HepG2 (cell line): ENCODE measurements at regions not wholly inside any gene's neighbourhood (a gene's known extent, or its start where the extent isn't known, plus 50 kb on each side); places are given as distances from the start of the nearest gene placed in this dataset.

ENCODE experiments used
- ATAC-seq: fragments of 200-7000 bp; cut with Tn5 transposase; 3 replicates; pipeline ENCODE4 v1.9.1; 2020; ENCODE audit warnings: mild to moderate bottlenecking, moderate library complexity
- BruUV-seq: library from RNA; stranded (reverse); fragments of 400-500 nt; replicated peaks from 2 replicates; lab custom pipeline; 2021; lab: Mats Ljungman, UMichigan
- CTCF ChIA-PET: fragments of 300-600 bp; formaldehyde crosslinking; extraction: SDS; loops from one replicate; lab custom pipeline; 2021; ENCODE audit warnings: low total read pairs, inconsistent platforms, low intra/inter-chr PET ratio; lab: Yijun Ruan, JAX
- POLR2A ChIA-PET: fragments of 350-600 bp; sonication (Branson Sonifier 250); formaldehyde crosslinking; loops from one replicate; lab custom pipeline; 2020; ENCODE audit warnings: antibody characterized with exemption, inconsistent platforms; lab: Yijun Ruan, JAX
- DNase-seq: peaks from one replicate; pipeline ENCODE4 v3.0.0-alpha.2; 2015; ENCODE audit warnings: low spot score
- FAIRE-seq: peaks from 3 replicates; lab custom pipeline; 2011; peaks lifted over from hg19 to GRCh38; lab: Jason Lieb, UNC
- H2AFZ ChIP-seq: one replicate; pipeline ENCODE4 v1.6.1; 2011; ENCODE audit warnings: low read length, inconsistent platforms
- H3K27ac ChIP-seq: fragments of 300-600 bp; 3 replicates; pipeline ENCODE4 v1.8.0; 2011; ENCODE audit warnings: mixed run types, mild to moderate bottlenecking, mixed read lengths, low read length, inconsistent platforms; ENCODE audit not compliant: insufficient read depth; ENCODE audit errors: extremely low read length
- H3K27me3 ChIP-seq, 2 experiments: fragments of 200-600 bp in 1 of 2; 2 replicates in 1 of 2; 3 replicates in 1 of 2; pipeline versions ENCODE4 v1.6.0 to v1.8.0; 2011; ENCODE audit warnings: low read length in 2 of 2, mild to moderate bottlenecking in 2 of 2, moderate library complexity in 2 of 2, inconsistent platforms in 1 of 2; ENCODE audit not compliant: insufficient read depth in 2 of 2, control insufficient read depth in 1 of 2
- H3K36me3 ChIP-seq, 2 experiments: fragments of 200-600 bp in 1 of 2; replicated peaks in 1 of 2; 2 replicates in 1 of 2; 3 replicates in 1 of 2; pipeline versions ENCODE4 v1.5.1 to v1.8.0; 2011; ENCODE audit warnings: low read length in 2 of 2, inconsistent platforms in 1 of 2; ENCODE audit not compliant: insufficient read depth in 2 of 2, control insufficient read depth in 1 of 2
- H3K4me1 ChIP-seq: 2 replicates; pipeline ENCODE4 v1.5.1; 2012; ENCODE audit warnings: low read length, inconsistent platforms; ENCODE audit not compliant: insufficient read depth
- H3K4me2 ChIP-seq: 2 replicates; pipeline ENCODE4 v1.6.0; 2011; ENCODE audit warnings: low read depth, low read length, inconsistent platforms
- H3K4me3 ChIP-seq, 3 experiments: fragments of 200-600 bp in 1 of 3; sonication (generic), shearing (Covaris generic) in 1 of 3; replicated peaks in 1 of 3; 2 replicates each; pipeline ENCODE4 v1.5.1; 2011 to 2016; ENCODE audit warnings: low read length in 3 of 3, inconsistent platforms in 2 of 3, low read depth in 2 of 3, mild to moderate bottlenecking in 2 of 3, control low read depth in 1 of 3, mixed read lengths in 1 of 3; ENCODE audit not compliant: insufficient read depth in 1 of 3
- H3K79me2 ChIP-seq: one replicate; pipeline ENCODE4 v1.6.1; 2011; ENCODE audit warnings: low read length, inconsistent platforms; ENCODE audit not compliant: insufficient read depth
- H3K9ac ChIP-seq: 2 replicates; pipeline ENCODE4 v1.6.0; 2011; ENCODE audit warnings: mild to moderate bottlenecking, low read depth, low read length, inconsistent platforms; ENCODE audit not compliant: insufficient read depth
- H3K9me3 ChIP-seq: 2 replicates; pipeline ENCODE4 v1.5.1; 2012; ENCODE audit warnings: mild to moderate bottlenecking, low read length
- H4K20me1 ChIP-seq: 2 replicates; pipeline ENCODE4 v1.6.0; 2011; ENCODE audit warnings: inconsistent platforms, mild to moderate bottlenecking, low read length, moderate library complexity; ENCODE audit not compliant: insufficient read depth
- MATR3 ChIP-seq: sonication (generic); formaldehyde crosslinking; IDR thresholded peaks from 2 replicates; pipeline ENCODE4 v1.4.0; 2020; ENCODE audit warnings: missing genetic modification reagents
- MIXL1 ChIP-seq: IDR thresholded peaks from 2 replicates; pipeline ENCODE4 v1.6.1; 2016
- MTF2 ChIP-seq: sonication (generic); formaldehyde crosslinking; IDR thresholded peaks from 2 replicates; pipeline ENCODE4 v1.5.0; 2020; ENCODE audit warnings: missing genetic modification reagents, borderline replicate concordance
- SNAPC2 ChIP-seq: sonication (generic); formaldehyde crosslinking; IDR thresholded peaks from 2 replicates; pipeline ENCODE4 v1.8.1; 2022; ENCODE audit warnings: mild to moderate bottlenecking, missing genetic modification reagents
- TOE1 ChIP-seq: sonication (generic); formaldehyde crosslinking; IDR thresholded peaks from 2 replicates; pipeline ENCODE4 v1.4.0; 2020; ENCODE audit warnings: mild to moderate bottlenecking, missing genetic modification reagents
- U2AF2 ChIP-seq: fragments of 200-400 bp; formaldehyde crosslinking; IDR thresholded peaks from 2 replicates; pipeline ENCODE4 v1.6.1; 2017; ENCODE audit warnings: low read depth, mild to moderate bottlenecking, low read length
- ZBTB37 ChIP-seq: sonication (generic); formaldehyde crosslinking; IDR thresholded peaks from 2 replicates; pipeline ENCODE4 v1.4.0; 2020; ENCODE audit warnings: mild to moderate bottlenecking, missing genetic modification reagents
- ZNF136 ChIP-seq: sonication (generic); formaldehyde crosslinking; IDR thresholded peaks from 2 replicates; pipeline ENCODE4 v1.8.1; 2022; ENCODE audit warnings: low read depth, mild to moderate bottlenecking, moderate library complexity, missing genetic modification reagents
- ZNF562 ChIP-seq: sonication (generic); formaldehyde crosslinking; IDR thresholded peaks from 2 replicates; pipeline ENCODE4 v1.8.0; 2022; ENCODE audit warnings: missing genetic modification reagents, borderline replicate concordance
- ZNF607 ChIP-seq: sonication (generic); formaldehyde crosslinking; IDR thresholded peaks from 2 replicates; pipeline ENCODE4 v1.5.1; 2020; ENCODE audit warnings: missing genetic modification reagents, mild to moderate bottlenecking, borderline replicate concordance
- ZNF710 ChIP-seq: sonication (generic); formaldehyde crosslinking; IDR thresholded peaks from 2 replicates; pipeline ENCODE4 v1.5.0; 2020; ENCODE audit warnings: mild to moderate bottlenecking, missing genetic modification reagents, borderline replicate concordance
- WGBS: methylation state at CpG from one replicate; pipeline ENCODE4 v1.1.6; 2017; ENCODE audit warnings: low lambda C conversion rate; 5-methylcytosine and 5-hydroxymethylcytosine counted together
- in situ Hi-C: cut with HindIII; loops from 2 replicates; pipeline ENCODE4 v1.10.0; 2017; ENCODE audit warnings: low pct_unique_long_range_greater_than_20kb; ENCODE audit not compliant: extremely low pct_ligation_motif_present
- intact Hi-C: fragments of 100-400 bp; cut with micrococcal nuclease; formaldehyde crosslinking; loops from one replicate; pipeline ENCODE4 v1.10.0; 2022; ENCODE audit not compliant: unreplicated experiment
- TF ChIP-seq, protein P1 (sequence below): fragments of 450-650 bp; IDR thresholded peaks from 2 replicates; pipeline ENCODE4 v1.6.1; 2016
- TF ChIP-seq, protein P2 (sequence below), 2 experiments: sonication (generic) in 1 of 2; formaldehyde crosslinking in 1 of 2; IDR thresholded peaks; 2 replicates each; pipeline versions ENCODE4 v1.5.1 to v1.6.1; 2011 to 2020; ENCODE audit warnings: borderline replicate concordance in 1 of 2, low read depth in 1 of 2, low read length in 1 of 2, mild to moderate bottlenecking in 1 of 2, missing genetic modification reagents in 1 of 2, moderate library complexity in 1 of 2
- TF ChIP-seq, protein P3 (sequence below): sonication (generic); formaldehyde crosslinking; IDR thresholded peaks from 2 replicates; pipeline ENCODE4 v1.9.0; 2022; ENCODE audit warnings: missing genetic modification reagents, mild to moderate bottlenecking, borderline replicate concordance

GRCh38 chr20:57860576-57860975 is 150.8 kb upstream of the PMEPA1 start:
- Histone ChIP-seq H3K36me3 (no peaks in the 10 kb centered on the region), H3K79me2 (no peaks in the 10 kb centered on the region), H2AFZ (no peak overlapping the region), H3K27ac (no peak overlapping the region), H3K27me3 (no peaks in the 10 kb centered on the region), H3K9me3 (no peaks in the 10 kb centered on the region), H3K4me1 (no peaks in the 10 kb centered on the region), H3K9ac (no peak overlapping the region), H3K4me2 (no peak overlapping the region), H3K4me3 (no peak overlapping the region), H4K20me1 (no peaks in the 10 kb centered on the region)
- ChIA-PET POLR2A (no interaction called here), CTCF (no interaction called here)
- in situ Hi-C loops = no loop called here
- DNase-seq (no peak), FAIRE-seq (no peak), ATAC-seq (no peak)
- intact Hi-C loops = no loop called here
- WGBS = 3% methylated on average over 6 of the region's 6 CpGs
- BruUV-seq = no TSS peak
- TF ChIP-seq ZNF136 (CRISPR knock-in tag) (no peak), ZNF710 (CRISPR knock-in tag) (no peak), ZNF607 (no peak), MIXL1 (no peak), MATR3 (CRISPR knock-in tag) (no peak), U2AF2 (no peak), TOE1 (CRISPR knock-in tag) (no peak), ZNF562 (no peak), MTF2 (no peak), ZBTB37 (CRISPR knock-in tag) (no peak), SNAPC2 (CRISPR knock-in tag) (no peak)
- TF ChIP-seq, protein P1, sequence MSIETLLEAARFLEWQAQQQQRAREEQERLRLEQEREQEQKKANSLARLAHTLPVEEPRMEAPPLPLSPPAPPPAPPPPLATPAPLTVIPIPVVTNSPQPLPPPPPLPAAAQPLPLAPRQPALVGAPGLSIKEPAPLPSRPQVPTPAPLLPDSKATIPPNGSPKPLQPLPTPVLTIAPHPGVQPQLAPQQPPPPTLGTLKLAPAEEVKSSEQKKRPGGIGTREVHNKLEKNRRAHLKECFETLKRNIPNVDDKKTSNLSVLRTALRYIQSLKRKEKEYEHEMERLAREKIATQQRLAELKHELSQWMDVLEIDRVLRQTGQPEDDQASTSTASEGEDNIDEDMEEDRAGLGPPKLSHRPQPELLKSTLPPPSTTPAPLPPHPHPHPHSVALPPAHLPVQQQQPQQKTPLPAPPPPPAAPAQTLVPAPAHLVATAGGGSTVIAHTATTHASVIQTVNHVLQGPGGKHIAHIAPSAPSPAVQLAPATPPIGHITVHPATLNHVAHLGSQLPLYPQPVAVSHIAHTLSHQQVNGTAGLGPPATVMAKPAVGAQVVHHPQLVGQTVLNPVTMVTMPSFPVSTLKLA = no peak
- TF ChIP-seq, protein P2, sequence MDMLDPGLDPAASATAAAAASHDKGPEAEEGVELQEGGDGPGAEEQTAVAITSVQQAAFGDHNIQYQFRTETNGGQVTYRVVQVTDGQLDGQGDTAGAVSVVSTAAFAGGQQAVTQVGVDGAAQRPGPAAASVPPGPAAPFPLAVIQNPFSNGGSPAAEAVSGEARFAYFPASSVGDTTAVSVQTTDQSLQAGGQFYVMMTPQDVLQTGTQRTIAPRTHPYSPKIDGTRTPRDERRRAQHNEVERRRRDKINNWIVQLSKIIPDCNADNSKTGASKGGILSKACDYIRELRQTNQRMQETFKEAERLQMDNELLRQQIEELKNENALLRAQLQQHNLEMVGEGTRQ (IDR thresholded peaks at IDR 0.05; ENCODE audit: low read depth, low read length) = no peak
- TF ChIP-seq, protein P2 (CRISPR knock-in tag; IDR thresholded peaks at IDR 0.05; ENCODE audit: borderline replicate concordance) = no peak
- TF ChIP-seq, protein P3, sequence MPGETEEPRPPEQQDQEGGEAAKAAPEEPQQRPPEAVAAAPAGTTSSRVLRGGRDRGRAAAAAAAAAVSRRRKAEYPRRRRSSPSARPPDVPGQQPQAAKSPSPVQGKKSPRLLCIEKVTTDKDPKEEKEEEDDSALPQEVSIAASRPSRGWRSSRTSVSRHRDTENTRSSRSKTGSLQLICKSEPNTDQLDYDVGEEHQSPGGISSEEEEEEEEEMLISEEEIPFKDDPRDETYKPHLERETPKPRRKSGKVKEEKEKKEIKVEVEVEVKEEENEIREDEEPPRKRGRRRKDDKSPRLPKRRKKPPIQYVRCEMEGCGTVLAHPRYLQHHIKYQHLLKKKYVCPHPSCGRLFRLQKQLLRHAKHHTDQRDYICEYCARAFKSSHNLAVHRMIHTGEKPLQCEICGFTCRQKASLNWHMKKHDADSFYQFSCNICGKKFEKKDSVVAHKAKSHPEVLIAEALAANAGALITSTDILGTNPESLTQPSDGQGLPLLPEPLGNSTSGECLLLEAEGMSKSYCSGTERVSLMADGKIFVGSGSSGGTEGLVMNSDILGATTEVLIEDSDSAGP (CRISPR knock-in tag) = no peak
